Mesenchymal stem cell (in vitro differentiated cells and primary cell): ENCODE measurements at regions not wholly inside any gene's neighbourhood (a gene's known extent, or its start where the extent isn't known, plus 50 kb on each side); places are given as distances from the start of the nearest gene placed in this dataset.
A peak's percentile ranks its signal among the peaks of the same experiment; 100 is the strongest.

Experiments
- DNase-seq: peaks from one replicate; pipeline ENCODE4 v3.0.0-alpha.2; 2013
- H2AFZ ChIP-seq: one replicate; pipeline ENCODE4 v1.6.1; 2013; ENCODE audit warnings: low read depth, mild to moderate bottlenecking, control low read depth, inconsistent platforms, low read length, moderate library complexity
- H2AK5ac ChIP-seq: 2 replicates; pipeline ENCODE4 v1.6.1; 2013; ENCODE audit warnings: low read length, moderate library complexity, mild to moderate bottlenecking, inconsistent platforms; ENCODE audit not compliant: severe bottlenecking
- H2BK120ac ChIP-seq: one replicate; pipeline ENCODE4 v1.6.1; 2013; ENCODE audit warnings: low read depth, mild to moderate bottlenecking, inconsistent platforms, low read length, moderate library complexity
- H2BK12ac ChIP-seq, 2 experiments: one replicate each; pipeline ENCODE4 v1.6.1; 2013; ENCODE audit warnings: inconsistent platforms in 2 of 2, low read length in 2 of 2, mild to moderate bottlenecking in 2 of 2, moderate library complexity in 2 of 2, control low read depth in 1 of 2
- H2BK15ac ChIP-seq: one replicate; pipeline ENCODE4 v1.6.1; 2013; ENCODE audit warnings: mild to moderate bottlenecking, low read depth, inconsistent platforms; ENCODE audit not compliant: poor library complexity, severe bottlenecking
- H2BK5ac ChIP-seq: 2 replicates; pipeline ENCODE4 v1.6.1; 2013; ENCODE audit warnings: low read depth, mild to moderate bottlenecking, low read length, control low read depth, inconsistent platforms; ENCODE audit not compliant: poor library complexity, severe bottlenecking
- H3K14ac ChIP-seq, 2 experiments: one replicate each; pipeline ENCODE4 v1.6.1; 2013; ENCODE audit warnings: inconsistent platforms in 2 of 2, low read length in 2 of 2, control low read depth in 1 of 2, mild to moderate bottlenecking in 1 of 2, moderate library complexity in 1 of 2
- H3K18ac ChIP-seq, 2 experiments: one replicate each; pipeline ENCODE4 v1.6.1; 2013; ENCODE audit warnings: inconsistent platforms in 2 of 2, low read length in 2 of 2, control low read depth in 1 of 2, low read depth in 1 of 2, mild to moderate bottlenecking in 1 of 2
- H3K23ac ChIP-seq, 2 experiments: one replicate each; pipeline ENCODE4 v1.6.1; 2013; ENCODE audit warnings: inconsistent platforms in 2 of 2, low read length in 2 of 2, mild to moderate bottlenecking in 2 of 2, moderate library complexity in 2 of 2, control low read depth in 1 of 2
- H3K27ac ChIP-seq: 2 replicates; pipeline ENCODE4 v1.5.1; 2013; ENCODE audit warnings: mild to moderate bottlenecking, moderate library complexity, low read length, control low read depth, inconsistent platforms; ENCODE audit not compliant: poor library complexity, severe bottlenecking
- H3K27me3 ChIP-seq, 2 experiments: 2 replicates each; pipeline versions ENCODE4 v1.6.1 to v1.7.0; 2013; ENCODE audit warnings: low read length in 2 of 2, mild to moderate bottlenecking in 2 of 2, moderate library complexity in 2 of 2, control low read depth in 1 of 2, inconsistent platforms in 1 of 2; ENCODE audit not compliant: control insufficient read depth in 1 of 2, insufficient read depth in 1 of 2
- H3K36me3 ChIP-seq, 2 experiments: 2 replicates each; pipeline versions ENCODE4 v1.6.1 to v1.7.0; 2013; ENCODE audit warnings: low read length in 2 of 2, control low read depth in 1 of 2, inconsistent platforms in 1 of 2, low read depth in 1 of 2, mild to moderate bottlenecking in 1 of 2; ENCODE audit not compliant: insufficient read depth in 2 of 2, control insufficient read depth in 1 of 2
- H3K4ac ChIP-seq, 2 experiments: one replicate each; pipeline ENCODE4 v1.6.1; 2013; ENCODE audit warnings: inconsistent platforms in 2 of 2, low read length in 2 of 2, mild to moderate bottlenecking in 2 of 2, moderate library complexity in 2 of 2, control low read depth in 1 of 2, low read depth in 1 of 2
- H3K4me1 ChIP-seq: 2 replicates; pipeline ENCODE4 v1.6.1; 2013; ENCODE audit warnings: low read depth, low read length, control low read depth; ENCODE audit not compliant: control insufficient read depth, insufficient read depth
- H3K4me2 ChIP-seq: 2 replicates; pipeline ENCODE4 v1.6.1; 2013; ENCODE audit warnings: low read length, mild to moderate bottlenecking, inconsistent platforms; ENCODE audit not compliant: poor library complexity, severe bottlenecking
- H3K4me3 ChIP-seq, 2 experiments: 2 replicates each; pipeline versions ENCODE4 v1.5.1 to v1.7.0; 2013; ENCODE audit warnings: low read length in 2 of 2, mild to moderate bottlenecking in 2 of 2, control low read depth in 1 of 2, low read depth in 1 of 2; ENCODE audit not compliant: insufficient read depth in 1 of 2
- H3K79me1 ChIP-seq: replicated peaks from 2 replicates; pipeline ENCODE4 v1.6.1; 2013; ENCODE audit warnings: mild to moderate bottlenecking, control low read depth, low read length, inconsistent platforms; ENCODE audit not compliant: poor library complexity, severe bottlenecking
- H3K9ac ChIP-seq: 2 replicates; pipeline ENCODE4 v1.7.0; 2013; ENCODE audit warnings: mild to moderate bottlenecking, low read length, moderate library complexity
- H3K9me3 ChIP-seq: 2 replicates; pipeline ENCODE4 v1.7.0; 2013; ENCODE audit warnings: mild to moderate bottlenecking, low read length; ENCODE audit not compliant: control insufficient read depth
- H4K8ac ChIP-seq: one replicate; pipeline ENCODE4 v1.6.1; 2013; ENCODE audit warnings: inconsistent platforms, mild to moderate bottlenecking, low read length, moderate library complexity
- H4K91ac ChIP-seq: one replicate; pipeline ENCODE4 v1.6.1; 2013; ENCODE audit warnings: mild to moderate bottlenecking, low read length, inconsistent platforms
- WGBS: methylation state at CpG from one replicate; pipeline ENCODE4 v1.1.7; 2013; ENCODE audit warnings: mixed read lengths; 5-methylcytosine and 5-hydroxymethylcytosine counted together

DNA sequence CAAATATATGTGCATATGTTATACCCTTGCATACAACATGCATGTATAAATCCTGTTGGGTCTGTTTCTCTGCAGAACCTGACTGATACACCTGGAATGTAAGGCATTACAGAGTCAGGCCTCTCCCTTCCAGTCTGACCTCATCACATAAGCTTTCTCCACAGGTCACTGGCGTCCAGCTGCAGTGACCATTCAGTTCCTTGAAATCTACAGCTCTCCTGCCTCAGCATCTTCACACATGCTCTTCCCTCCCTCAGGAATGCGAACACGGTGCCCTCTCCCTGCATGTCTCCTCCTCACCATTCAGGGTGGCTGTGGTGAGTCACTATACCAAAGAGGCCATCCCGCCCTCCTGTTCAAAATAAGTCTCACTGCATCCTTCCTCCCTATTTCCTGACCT lies 657.8 kb upstream of the B3GAT1 start:
- Histone ChIP-seq H3K14ac (no peak overlapping the region), H2BK120ac (no peak overlapping the region), H2AK5ac (no peak overlapping the region), H2BK15ac (no peak overlapping the region), H3K4ac (no peak overlapping the region), H3K27ac (no peak overlapping the region), H3K9ac (no peak overlapping the region), H3K27me3 (no peaks in the 10 kb centered on the region), H4K8ac (no peak overlapping the region), H3K4me3 (no peak overlapping the region), H3K4me1 (peaks cover 4% of the 10 kb centered on the region), H3K79me1 (no peaks in the 10 kb centered on the region), H3K36me3 (no peaks in the 10 kb centered on the region), H2BK5ac (no peak overlapping the region), H2BK12ac (no peak overlapping the region), H2AFZ (no peak overlapping the region), H3K23ac (no peak overlapping the region), H4K91ac (no peak overlapping the region), H3K18ac (no peak overlapping the region), H3K9me3 (no peaks in the 10 kb centered on the region), H3K4me2 (no peak overlapping the region)
- 26% methylated on average over 4 of the region's 4 CpGs for WGBS
- no peak for DNase-seq

DNA sequence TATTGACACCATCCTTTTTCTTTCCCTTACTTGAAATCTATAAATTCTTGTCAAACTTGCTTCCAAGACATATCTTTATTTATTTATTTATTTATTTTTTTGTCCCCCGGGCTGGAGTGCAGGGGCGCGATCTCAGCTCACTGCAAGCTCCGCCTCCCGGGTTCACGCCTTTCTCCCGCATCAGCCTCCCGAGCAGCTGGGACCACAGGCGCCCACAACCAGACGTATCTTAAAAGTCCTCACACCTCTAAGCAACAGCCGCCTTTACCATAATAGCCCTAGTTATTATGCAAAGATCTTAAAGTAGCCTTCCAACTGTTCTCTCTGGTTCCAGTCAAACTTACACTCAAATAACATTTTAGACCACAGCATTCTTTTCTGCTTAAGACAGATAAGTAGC lies 657.0 kb upstream of the B3GAT1 start:
- H3K4me3 ChIP-seq: no peak overlapping the region
- no peaks in the 10 kb centered on the region for H3K36me3 ChIP-seq
- no peak overlapping the region for H3K9ac ChIP-seq
- no peak overlapping the region for H3K14ac ChIP-seq
- H3K9me3 ChIP-seq: no peaks in the 10 kb centered on the region
- no peak overlapping the region for H3K4ac ChIP-seq
- H3K27me3 ChIP-seq: no peaks in the 10 kb centered on the region
- H3K23ac ChIP-seq: no peak overlapping the region
- no peak overlapping the region for H3K4me2 ChIP-seq
- DNase-seq: no peak
- H3K79me1 ChIP-seq: no peaks in the 10 kb centered on the region
- H2BK15ac ChIP-seq: no peak overlapping the region
- H4K8ac ChIP-seq: no peak overlapping the region
- no peak overlapping the region for H2BK5ac ChIP-seq
- no peak overlapping the region for H2BK120ac ChIP-seq
- no peak overlapping the region for H2AFZ ChIP-seq
- H3K18ac ChIP-seq: no peak overlapping the region
- H3K4me1 ChIP-seq: peaks cover 4% of the 10 kb centered on the region
- H2BK12ac ChIP-seq: no peak overlapping the region
- no peak overlapping the region for H3K27ac ChIP-seq
- WGBS: 84% methylated on average over 11 of the region's 11 CpGs
- no peak overlapping the region for H4K91ac ChIP-seq
- H2AK5ac ChIP-seq: no peak overlapping the region

DNA sequence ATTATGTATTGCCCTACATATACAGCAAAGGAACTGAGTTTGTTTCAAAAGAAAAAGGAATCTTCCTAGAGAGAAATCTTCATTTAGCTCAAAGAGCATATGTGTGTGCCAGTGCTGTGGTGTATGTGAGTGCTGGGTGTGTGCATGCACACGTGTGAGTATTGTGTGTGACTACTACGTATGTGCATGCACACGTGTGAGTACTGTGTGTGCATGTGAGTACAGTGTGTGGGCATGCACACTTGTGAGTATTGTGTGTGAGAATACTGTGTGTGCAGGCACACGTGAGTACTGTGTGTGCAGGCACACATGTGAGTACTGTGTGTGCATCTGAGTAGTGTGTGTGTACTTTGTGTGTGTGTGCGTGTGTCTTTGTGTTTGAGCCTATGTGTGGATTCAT lies 651.0 kb upstream of the B3GAT1 start:
- no peak overlapping the region for H3K4me3 ChIP-seq
- no peak overlapping the region for H2AK5ac ChIP-seq
- no peaks in the 10 kb centered on the region for H3K36me3 ChIP-seq
- no peak overlapping the region for H2BK15ac ChIP-seq
- no peak overlapping the region for H3K4ac ChIP-seq
- no peak overlapping the region for H4K8ac ChIP-seq
- no peak overlapping the region for H3K23ac ChIP-seq
- no peak overlapping the region for H3K4me2 ChIP-seq
- no peak overlapping the region for H3K18ac ChIP-seq
- no peak overlapping the region for H2BK5ac ChIP-seq
- no peaks in the 10 kb centered on the region for H3K79me1 ChIP-seq
- H3K27me3 ChIP-seq: no peaks in the 10 kb centered on the region
- H3K9ac ChIP-seq: no peak overlapping the region
- no peak for DNase-seq
- no peak overlapping the region for H3K14ac ChIP-seq
- H3K9me3 ChIP-seq: peaks cover 12% of the 10 kb centered on the region
- H2BK120ac ChIP-seq: no peak overlapping the region
- WGBS: 71% methylated on average over 5 of the region's 5 CpGs
- no peaks in the 10 kb centered on the region for H3K4me1 ChIP-seq
- H3K27ac ChIP-seq: no peak overlapping the region
- no peak overlapping the region for H2AFZ ChIP-seq
- H4K91ac ChIP-seq: peak overlapping the region; percentile 82
- no peak overlapping the region for H2BK12ac ChIP-seq

DNA sequence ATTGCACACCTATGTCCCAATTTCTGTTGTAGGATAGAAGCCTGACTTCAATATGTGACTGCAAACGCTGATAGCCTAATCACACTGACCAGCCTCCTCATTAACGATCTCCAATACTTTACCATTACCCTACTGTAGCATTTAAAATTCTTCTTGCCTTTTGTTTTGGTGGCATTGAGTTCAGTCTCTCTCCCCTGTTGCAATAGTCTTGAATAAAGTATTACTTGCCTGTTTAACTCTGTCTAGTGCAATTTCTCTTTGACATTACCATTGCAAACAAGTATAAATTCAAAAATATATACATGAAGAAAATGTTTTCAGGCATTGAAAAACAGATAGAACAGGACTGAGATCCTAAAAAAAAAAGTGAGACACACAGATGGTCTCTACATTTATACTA lies 649.1 kb upstream of the B3GAT1 start:
- H3K4me1 ChIP-seq: no peaks in the 10 kb centered on the region
- peaks cover 12% of the 10 kb centered on the region for H3K9me3 ChIP-seq
- 75% methylated on average over 2 of the region's 2 CpGs for WGBS

More for the DNA sequence above, 649.1 kb upstream of the B3GAT1 start:
- no peak overlapping the region for H3K27ac ChIP-seq
- no peak overlapping the region for H3K4me2 ChIP-seq
- no peak overlapping the region for H3K14ac ChIP-seq
- no peak overlapping the region for H2BK12ac ChIP-seq
- H2AK5ac ChIP-seq: no peak overlapping the region
- H4K8ac ChIP-seq: no peak overlapping the region
- no peak overlapping the region for H2BK15ac ChIP-seq
- no peak overlapping the region for H2BK5ac ChIP-seq
- no peak overlapping the region for H3K4me3 ChIP-seq
- H3K79me1 ChIP-seq: no peaks in the 10 kb centered on the region
- H3K18ac ChIP-seq: no peak overlapping the region
- H3K27me3 ChIP-seq: no peaks in the 10 kb centered on the region
- H3K9ac ChIP-seq: no peak overlapping the region
- H3K23ac ChIP-seq: no peak overlapping the region
- no peak overlapping the region for H2AFZ ChIP-seq
- no peak overlapping the region for H4K91ac ChIP-seq
- no peak for DNase-seq
- no peak overlapping the region for H2BK120ac ChIP-seq
- H3K4ac ChIP-seq: no peak overlapping the region
- H3K36me3 ChIP-seq: no peaks in the 10 kb centered on the region
